ENCODE measurements at regions not wholly inside any gene's neighbourhood (a gene's known extent, or its start where the extent isn't known, plus 50 kb on each side); places are given as distances from the start of the nearest gene placed in this dataset.

- TF ChIP-seq TFE3 (CRISPR knock-in tag; IDR thresholded peaks at IDR 0.05) (no peak), ZKSCAN3 (CRISPR knock-in tag; IDR thresholded peaks at IDR 0.05) (no peak), TEAD2 (tag; IDR thresholded peaks at IDR 0.05) (no peak), NUFIP1 (IDR thresholded peaks at IDR 0.05; ENCODE audit: partially characterized antibody) (no peak), HCFC1 (IDR thresholded peaks at IDR 0.05; ENCODE audit: low read depth, low read length) (no peak), NCOA2 (IDR thresholded peaks at IDR 0.05; ENCODE audit: partially characterized antibody in 2 of 2) (no peak), IRF9 (tag; IDR thresholded peaks at IDR 0.05) (no peak), ZNF76 (CRISPR knock-in tag; IDR thresholded peaks at IDR 0.05; ENCODE audit: borderline replicate concordance) (no peak), TCFL5 (CRISPR knock-in tag; conservative IDR thresholded peaks at IDR 0.05) (no peak), GTF2F1 (IDR thresholded peaks at IDR 0.05; ENCODE audit: low read depth, low read length) (no peak), JUN (IDR thresholded peaks at IDR 0.05; ENCODE audit: borderline replicate concordance, low read depth, low read length) (no peak), JUN (CRISPR knock-in tag; IDR thresholded peaks at IDR 0.05; ENCODE audit: borderline replicate concordance) (no peak), THAP12 (CRISPR knock-in tag; IDR thresholded peaks at IDR 0.05) (no peak)
Measured at GRCh38 chr18:42348722-42349121, 393.7 kb downstream of the PIK3C3 start (continued).
